HG03196 (cell line): ENCODE measurements at regions not wholly inside any gene's neighbourhood (a gene's known extent, or its start where the extent isn't known, plus 50 kb on each side); places are given as distances from the start of the nearest gene placed in this dataset.

Source experiments
- ATAC-seq: cut with Tn5 transposase; IDR thresholded peaks from one replicate; pipeline ENCODE4 v1.9.1; 2021; ENCODE audit not compliant: unreplicated experiment

- no peak for ATAC-seq
Measured at GRCh38 chr10:57791546-57791945, 476.1 kb downstream of the IPMK start.

GRCh38 chr10:57790703-57791102 is 477.0 kb downstream of the IPMK start:
- ATAC-seq: no peak

GRCh38 chr10:57788117-57788516 is 479.6 kb downstream of the IPMK start:
- ATAC-seq: no peak

- ATAC-seq: no peak
Measured at GRCh38 chr10:57786850-57787750, 480.6 kb downstream of the IPMK start.

- ATAC-seq: no peak
Measured at GRCh38 chr10:57786331-57786730, 481.4 kb downstream of the IPMK start.

GRCh38 chr10:57785546-57785945 is 482.1 kb downstream of the IPMK start:
- no peak for ATAC-seq

- ATAC-seq: no peak
Measured at GRCh38 chr10:57785068-57785467, 482.6 kb downstream of the IPMK start.

- no peak for ATAC-seq
Measured at GRCh38 chr10:57776688-57777432, 490.8 kb downstream of the IPMK start.

GRCh38 chr10:57775250-57775649 is 492.4 kb downstream of the IPMK start:
- no peak for ATAC-seq

- no peak for ATAC-seq
Measured at GRCh38 chr10:57769298-57769697, 498.4 kb downstream of the IPMK start.

- ATAC-seq: no peak
Measured at GRCh38 chr10:57759777-57760176, 507.9 kb downstream of the IPMK start.

- ATAC-seq: no peak
Measured at GRCh38 chr10:57754803-57755202, 512.9 kb downstream of the IPMK start.

- ATAC-seq: no peak
Measured at GRCh38 chr10:57743711-57744110, 524.0 kb downstream of the IPMK start.

- no peak for ATAC-seq
Measured at GRCh38 chr10:57741751-57742150, 525.9 kb downstream of the IPMK start.

- ATAC-seq: no peak
Measured at GRCh38 chr10:57723305-57723704, 544.4 kb downstream of the IPMK start.

GRCh38 chr10:57716884-57717283 is 550.8 kb downstream of the IPMK start:
- ATAC-seq: no peak

- ATAC-seq: no peak
Measured at GRCh38 chr10:57715233-57715632, 552.5 kb downstream of the IPMK start.

GRCh38 chr10:57707300-57707658 is 560.4 kb downstream of the IPMK start:
- no peak for ATAC-seq

- ATAC-seq: no peak
Measured at GRCh38 chr10:57706576-57707299, 561.0 kb downstream of the IPMK start.

GRCh38 chr10:57706016-57706415 is 561.7 kb downstream of the IPMK start:
- ATAC-seq: no peak

GRCh38 chr10:57699944-57700343 is 567.8 kb downstream of the IPMK start:
- ATAC-seq: no peak

- no peak for ATAC-seq
Measured at GRCh38 chr10:57696641-57697040, 571.1 kb downstream of the IPMK start.
